Neural cell (in vitro differentiated cells): ENCODE measurements at regions not wholly inside any gene's neighbourhood (a gene's known extent, or its start where the extent isn't known, plus 50 kb on each side); places are given as distances from the start of the nearest gene placed in this dataset.

Source experiments
- H2AFZ ChIP-seq: fragments of 200-600, 300-800 bp; sonication (generic), shearing (Covaris generic); 2 replicates; pipeline ENCODE4 v1.6.0; 2014; ENCODE audit warnings: low read depth, mild to moderate bottlenecking, antibody characterized with exemption, low read length, moderate library complexity
- H3F3A ChIP-seq: fragments of 200-600 bp; shearing (Covaris generic); 2 replicates; pipeline ENCODE4 v1.6.1; 2016; ENCODE audit warnings: mild to moderate bottlenecking, moderate library complexity, mixed read lengths, antibody characterized with exemption, low read length; ENCODE audit not compliant: insufficient read depth, poor library complexity, severe bottlenecking
- H3K27ac ChIP-seq: fragments of 200-600, 300-800 bp; sonication (generic), shearing (Covaris generic); 2 replicates; pipeline ENCODE4 v1.5.1; 2014; ENCODE audit warnings: mild to moderate bottlenecking, low read length, moderate library complexity
- H3K27me3 ChIP-seq: fragments of 300-800, 200-600 bp; sonication (generic), shearing (Covaris generic); 2 replicates; pipeline ENCODE4 v1.6.0; 2014; ENCODE audit warnings: mild to moderate bottlenecking, low read depth, low read length, moderate library complexity; ENCODE audit not compliant: insufficient read depth
- H3K36me3 ChIP-seq: fragments of 300-800, 200-600 bp; sonication (generic), shearing (Covaris generic); 2 replicates; pipeline ENCODE4 v1.5.1; 2014; ENCODE audit warnings: mild to moderate bottlenecking, antibody characterized with exemption, low read length, moderate library complexity; ENCODE audit not compliant: insufficient read depth
- H3K4me2 ChIP-seq: fragments of 300-800, 200-600 bp; sonication (generic), shearing (Covaris generic); 2 replicates; pipeline ENCODE4 v1.6.0; 2014; ENCODE audit warnings: mild to moderate bottlenecking, low read length
- H3K4me3 ChIP-seq: fragments of 300-800, 200-600 bp; sonication (generic), shearing (Covaris generic); 2 replicates; pipeline ENCODE4 v1.5.1; 2014; ENCODE audit warnings: mild to moderate bottlenecking, low read length, moderate library complexity
- H3K79me2 ChIP-seq: fragments of 200-600 bp; shearing (Covaris generic); replicated peaks from 2 replicates; pipeline ENCODE4 v1.6.0; 2014; ENCODE audit warnings: mild to moderate bottlenecking, low read length, moderate library complexity; ENCODE audit not compliant: insufficient read depth
- H3K9ac ChIP-seq: fragments of 300-800, 200-600 bp; sonication (generic), shearing (Covaris generic); 2 replicates; pipeline ENCODE4 v1.6.1; 2016; ENCODE audit warnings: mild to moderate bottlenecking, low read length, mixed read lengths
- H3K9me2 ChIP-seq: fragments of 200-600 bp; shearing (Covaris generic); 2 replicates; pipeline ENCODE4 v1.6.1; 2016; ENCODE audit warnings: mild to moderate bottlenecking, low read length, mixed read lengths; ENCODE audit not compliant: insufficient read depth
- H3K9me3 ChIP-seq: fragments of 200-600, 300-800 bp; sonication (generic), shearing (Covaris generic); 2 replicates; pipeline ENCODE4 v1.6.1; 2016; ENCODE audit warnings: mild to moderate bottlenecking, mixed run types, low read length, moderate library complexity, mixed read lengths
- H4K20me1 ChIP-seq: fragments of 200-600 bp; shearing (Covaris generic); 2 replicates; pipeline ENCODE4 v1.6.1; 2016; ENCODE audit warnings: mild to moderate bottlenecking, mixed run types; ENCODE audit not compliant: insufficient read depth
- CTCF ChIP-seq: fragments of 450-650 bp; IDR thresholded peaks from 2 replicates; pipeline ENCODE4 v1.5.1; 2014; ENCODE audit warnings: antibody characterized with exemption, mild to moderate bottlenecking, moderate library complexity; ENCODE audit not compliant: poor library complexity, severe bottlenecking
- EP300 ChIP-seq: fragments of 450-650 bp; conservative IDR thresholded peaks from 2 replicates; pipeline ENCODE4 v1.6.1; 2014; ENCODE audit warnings: antibody characterized with exemption, mild to moderate bottlenecking, moderate library complexity; ENCODE audit not compliant: poor library complexity, severe bottlenecking
- EZH2 ChIP-seq: fragments of 200-600, 300-800 bp; shearing (Covaris generic), sonication (generic); IDR thresholded peaks from 2 replicates; pipeline ENCODE4 v1.6.1; 2014; ENCODE audit warnings: antibody characterized with exemption, low read length, borderline replicate concordance, mild to moderate bottlenecking; ENCODE audit not compliant: insufficient read depth, poor library complexity, severe bottlenecking
- MXI1 ChIP-seq: fragments of 450-650 bp; conservative IDR thresholded peaks from 2 replicates; pipeline ENCODE4 v1.6.1; 2014; ENCODE audit warnings: antibody characterized with exemption, mild to moderate bottlenecking; ENCODE audit not compliant: poor library complexity, severe bottlenecking
- POLR2AphosphoS5 ChIP-seq: IDR thresholded peaks from 2 replicates; pipeline ENCODE4 v1.6.1; 2012
- RAD21 ChIP-seq: fragments of 450-650 bp; conservative IDR thresholded peaks from 2 replicates; pipeline ENCODE4 v1.6.1; 2014; ENCODE audit warnings: antibody characterized with exemption, mild to moderate bottlenecking, moderate library complexity
- REST ChIP-seq: IDR thresholded peaks from 2 replicates; pipeline ENCODE4 v1.6.1; 2012; ENCODE audit warnings: borderline replicate concordance
- SMC3 ChIP-seq: fragments of 450-650 bp; conservative IDR thresholded peaks from 2 replicates; pipeline ENCODE4 v1.6.1; 2014; ENCODE audit warnings: antibody characterized with exemption, mild to moderate bottlenecking, moderate library complexity; ENCODE audit not compliant: poor library complexity
- TAF1 ChIP-seq: IDR thresholded peaks from 2 replicates; pipeline ENCODE4 v1.6.1; 2012; ENCODE audit warnings: low read depth

GRCh38 chr1:65729259-65729658 is 63.4 kb upstream of the PDE4B start:
- Histone ChIP-seq H2AFZ (no peak overlapping the region), H3K4me3 (no peak overlapping the region), H3K9me2 (no peaks in the 10 kb centered on the region), H3K27ac (no peak overlapping the region), H4K20me1 (no peaks in the 10 kb centered on the region), H3K36me3 (no peaks in the 10 kb centered on the region), H3F3A (no peaks in the 10 kb centered on the region), H3K9ac (no peak overlapping the region), H3K9me3 (no peaks in the 10 kb centered on the region), H3K4me2 (no peak overlapping the region), H3K79me2 (no peaks in the 10 kb centered on the region), H3K27me3 (no peaks in the 10 kb centered on the region)
- TF ChIP-seq SMC3 (no peak), TAF1 (no peak), RAD21 (no peak), CTCF (no peak), REST (no peak), EP300 (peak; percentile 85), MXI1 (no peak), EZH2 (no peak), POLR2AphosphoS5 (peak; percentile 92)

- Histone ChIP-seq H3K4me2 (no peak overlapping the region), H3K27me3 (no peaks in the 10 kb centered on the region), H3K9me2 (no peaks in the 10 kb centered on the region), H3K79me2 (no peaks in the 10 kb centered on the region), H3K4me3 (no peak overlapping the region), H3K9me3 (no peaks in the 10 kb centered on the region), H3K36me3 (no peaks in the 10 kb centered on the region), H3K27ac (no peak overlapping the region), H2AFZ (no peak overlapping the region), H3K9ac (no peak overlapping the region), H3F3A (no peaks in the 10 kb centered on the region), H4K20me1 (no peaks in the 10 kb centered on the region)
- no peak for TF ChIP-seq CTCF
- no peak for TF ChIP-seq MXI1
- TF ChIP-seq EZH2 = no peak
- TF ChIP-seq SMC3 = no peak
- no peak for TF ChIP-seq POLR2AphosphoS5
- no peak for TF ChIP-seq REST
- TF ChIP-seq RAD21 = no peak
- TF ChIP-seq TAF1 = no peak
- TF ChIP-seq EP300 = no peak
These were observed 57.7 kb upstream of the PDE4B start for GRCh38 chr1:65734979-65735378.
